CD4-positive, alpha-beta T cell treated with Interleukin-4 for 1 hour (primary cell): ENCODE measurements at regions not wholly inside any gene's neighbourhood (a gene's known extent, or its start where the extent isn't known, plus 50 kb on each side); places are given as distances from the start of the nearest gene placed in this dataset.

Experiments
- DNase-seq, 2 donors: peaks; one replicate each; pipeline ENCODE4 v3.0.0-alpha.2; 2020 to 2022

GRCh38 chr12:4859478-4860210 is 50.1 kb upstream of the KCNA1 start:
- no peak for DNase-seq
